ENCODE measurements at regions not wholly inside any gene's neighbourhood (a gene's known extent, or its start where the extent isn't known, plus 50 kb on each side); places are given as distances from the start of the nearest gene placed in this dataset.
"Not testable (repeated sequence)": the region's sequence is repeated elsewhere in the genome, so short reads cannot be mapped to it uniquely, and the experiment has no call there.

DNA sequence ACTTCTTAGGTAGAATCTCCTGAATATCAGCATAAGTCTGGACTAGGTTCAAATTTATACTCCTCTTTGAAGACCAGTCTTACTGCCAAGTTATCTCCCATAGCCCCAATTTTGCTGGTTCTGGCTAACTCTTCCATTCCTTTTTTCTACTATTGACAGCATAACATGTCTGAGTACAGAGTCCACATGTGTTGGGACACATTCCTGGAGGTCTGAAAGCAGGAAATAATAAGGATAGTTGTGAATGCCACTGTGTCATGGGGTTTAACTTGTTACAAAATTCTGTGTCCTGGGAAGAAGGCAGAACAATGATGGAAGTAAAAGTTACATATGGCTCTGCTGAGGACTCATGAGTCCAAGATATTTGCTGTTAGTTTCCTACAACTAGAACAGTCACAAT is 57.4 kb upstream of the ZBTB20 start:
- ATAC-seq: no peak
- no peak for DNase-seq (ENCODE audit: low spot score)
- intact Hi-C loops (cut with DNase I): no loop called here

DNA sequence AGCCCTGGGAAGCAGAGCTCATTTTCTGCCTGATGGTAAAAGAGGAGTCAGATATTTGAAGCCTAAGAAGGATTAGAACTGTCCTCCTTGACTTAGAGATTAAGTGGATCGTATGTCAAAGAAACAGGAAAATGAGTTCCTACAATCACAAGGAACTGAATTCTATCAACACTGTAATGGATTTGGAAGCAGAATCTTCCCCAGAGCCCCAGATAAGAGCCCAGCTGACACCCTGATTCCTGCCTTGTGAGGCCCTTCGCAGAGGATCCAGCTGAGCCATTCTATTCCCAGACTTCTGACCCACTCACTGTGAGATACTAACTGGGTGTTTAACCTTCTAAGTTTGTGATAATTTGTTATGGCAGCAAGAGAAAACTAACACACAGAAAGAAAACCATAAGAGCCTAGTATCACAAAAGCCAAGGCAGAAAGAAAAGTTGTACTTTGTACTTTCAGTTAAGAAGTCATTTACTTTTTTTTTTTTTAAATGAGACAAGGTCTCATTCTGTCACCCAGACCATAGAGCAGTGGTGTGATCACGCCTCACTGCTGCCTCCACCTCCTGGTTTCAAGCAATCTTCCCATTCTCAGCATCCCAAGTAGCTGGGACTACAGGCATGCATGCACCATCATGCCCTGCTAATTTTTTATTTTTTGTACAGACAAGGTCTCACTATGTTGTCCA is 61.1 kb upstream of the ZBTB20 start:
- ATAC-seq (no peak), DNase-seq (ENCODE audit: low spot score) (no peak)
- intact Hi-C loops (cut with DNase I): no loop called here

DNA sequence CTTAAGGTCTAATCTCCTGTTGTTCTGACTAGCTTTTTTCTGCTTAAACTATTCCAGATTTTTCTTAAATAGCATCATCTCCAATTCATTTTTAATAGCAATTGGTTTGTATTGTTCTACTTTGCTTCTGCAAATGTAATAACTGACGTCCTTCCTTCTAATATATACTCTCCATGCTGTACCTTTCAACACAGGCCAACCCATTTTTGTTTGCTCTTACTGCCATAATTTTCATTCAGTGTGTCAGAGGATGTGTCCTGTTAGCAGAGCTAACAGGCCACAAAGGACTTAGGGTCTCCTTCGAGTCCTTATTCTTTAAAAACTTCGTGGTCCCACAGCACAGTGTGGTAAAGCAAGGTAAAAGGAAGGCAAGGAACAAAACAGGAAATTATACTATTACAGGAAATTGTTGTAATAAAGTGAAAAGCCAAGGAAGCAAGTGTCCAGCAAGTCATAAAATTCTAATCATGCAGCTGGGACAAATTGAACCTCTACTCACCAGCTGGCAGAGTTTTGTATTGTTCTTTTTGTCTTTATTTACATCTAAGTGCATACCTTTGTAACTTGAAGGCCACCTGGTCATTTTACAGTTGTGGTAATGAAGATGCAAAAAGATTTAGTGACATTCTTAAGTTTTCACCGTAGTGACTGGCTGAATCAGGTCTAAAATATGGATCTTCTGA is 64.9 kb upstream of the ZBTB20 start:
- DNase-seq (ENCODE audit: low spot score) (no peak), ATAC-seq (no peak)
- intact Hi-C loops (cut with DNase I): no loop called here

DNA sequence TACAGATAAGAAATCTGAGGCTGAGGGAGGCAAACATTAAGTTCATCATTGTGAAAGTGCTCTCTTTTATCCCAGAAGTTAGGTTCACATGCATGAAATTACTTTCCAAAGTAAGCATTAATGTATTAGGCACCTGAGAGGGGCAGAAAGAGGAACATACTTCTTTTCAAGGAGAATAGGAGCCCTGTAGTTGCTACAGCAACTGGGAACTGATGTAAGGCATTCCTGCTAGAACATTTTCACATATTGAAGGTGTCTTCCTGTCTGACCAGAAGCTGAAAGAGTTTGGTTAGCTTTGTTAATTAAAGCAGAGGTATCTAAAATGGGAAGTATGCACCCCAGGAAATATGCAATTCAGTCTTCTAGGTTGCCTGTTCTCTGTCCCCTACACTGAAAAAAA is 65.5 kb upstream of the ZBTB20 start:
- intact Hi-C loops (cut with DNase I): no loop called here
- DNase-seq (ENCODE audit: low spot score) (no peak), ATAC-seq (no peak)

DNA sequence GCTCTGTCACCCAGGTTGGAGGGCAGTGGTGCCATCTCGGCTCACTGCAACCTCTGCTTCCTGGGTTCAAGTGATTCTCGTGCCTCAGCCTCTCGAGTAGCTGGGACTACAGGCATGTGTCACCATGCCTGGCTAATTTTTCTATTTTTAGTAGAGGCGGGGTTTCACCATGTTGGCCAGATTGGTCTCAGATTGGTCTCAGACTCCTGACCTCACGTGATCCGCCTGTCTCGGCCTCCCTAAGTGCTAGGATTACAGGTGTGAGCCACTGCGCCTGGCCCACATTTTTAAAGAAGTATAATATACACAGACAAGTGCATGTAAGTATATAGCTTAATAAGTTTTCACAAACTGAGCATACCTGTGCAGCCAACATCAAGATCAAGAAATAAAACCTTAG is 66.0 kb upstream of the ZBTB20 start:
- intact Hi-C loops (cut with DNase I); ATAC-seq: not testable (repeated sequence)

DNA sequence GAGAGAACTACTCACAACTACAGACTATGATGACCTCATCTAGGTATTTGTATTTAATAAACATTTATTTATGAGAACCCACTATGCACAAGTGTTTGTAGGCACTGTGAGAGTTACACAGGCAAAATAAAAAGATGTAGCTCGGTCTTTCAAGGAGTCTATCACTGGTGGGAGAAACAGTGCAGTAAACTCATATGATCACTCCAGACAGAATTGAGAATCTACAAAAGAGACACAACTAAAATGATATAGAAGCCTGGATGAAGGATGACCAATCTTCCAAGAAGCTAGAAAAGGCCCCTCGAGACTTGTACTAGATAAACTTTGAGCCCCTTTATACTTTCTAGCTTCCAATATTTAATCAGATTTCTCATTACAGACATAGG is 70.2 kb upstream of the ZBTB20 start:
- DNase-seq (ENCODE audit: low spot score): no peak
- no peak for ATAC-seq
- intact Hi-C loops (cut with DNase I): no loop called here

More for the DNA sequence above, 66.0 kb upstream of the ZBTB20 start:
- not testable (repeated sequence) for DNase-seq (ENCODE audit: low spot score)

DNA sequence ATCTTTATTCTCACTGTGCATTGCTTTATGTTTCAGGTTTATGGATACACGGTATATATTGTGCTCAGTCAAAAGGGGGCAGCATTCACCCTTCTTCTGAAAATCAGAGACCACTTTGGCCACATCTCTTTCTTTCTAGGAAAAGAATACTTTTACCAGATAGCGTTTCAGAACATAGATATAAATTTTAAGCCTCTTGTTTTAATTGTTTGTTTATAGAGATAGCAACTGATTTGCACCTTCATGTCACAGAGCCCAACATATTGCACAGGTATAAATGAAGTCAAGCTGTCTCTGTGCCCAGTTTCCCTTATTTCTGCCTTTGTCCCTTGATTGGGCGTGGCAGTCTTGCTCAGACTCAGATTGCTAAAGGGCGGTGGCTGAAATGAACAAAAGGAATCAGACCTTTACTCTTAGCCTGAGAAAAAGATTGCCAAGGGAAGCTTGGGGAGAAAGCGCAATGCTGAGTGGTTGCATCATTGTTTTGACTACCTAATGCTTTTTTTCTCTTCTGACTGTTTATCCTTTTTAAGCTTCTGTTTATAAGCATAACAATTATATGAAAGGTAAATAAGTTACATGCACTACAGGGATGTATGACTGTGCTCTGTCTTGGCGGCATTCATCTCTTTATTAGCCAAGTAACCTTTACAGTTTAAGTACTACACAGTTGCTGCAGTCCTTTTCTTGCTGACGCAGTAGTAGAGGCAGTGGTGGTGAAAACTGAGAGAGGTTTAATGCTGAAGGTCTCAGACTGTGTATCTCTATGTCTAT is 70.8 kb upstream of the ZBTB20 start:
- intact Hi-C loops (cut with DNase I): no loop called here
- ATAC-seq: peak; percentile 62
- no peak for DNase-seq (ENCODE audit: low spot score)

DNA sequence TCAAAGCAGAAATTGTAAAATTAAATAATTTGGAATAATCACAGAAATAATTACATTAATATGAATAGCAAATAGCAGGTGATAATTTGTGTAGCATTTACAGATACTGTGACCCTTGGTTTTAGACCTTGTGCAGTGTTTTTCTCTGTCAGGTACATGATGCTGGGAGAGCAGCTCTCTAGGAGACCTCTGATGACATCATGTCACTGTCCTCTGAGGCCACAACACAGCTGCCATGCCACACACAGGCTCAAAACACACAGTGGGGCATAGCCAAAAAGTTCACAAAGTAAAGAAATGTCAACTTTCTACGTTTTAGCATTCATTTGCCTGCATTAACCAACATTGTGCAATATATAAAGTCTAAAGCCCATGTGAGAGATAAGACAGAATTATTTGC is 71.8 kb upstream of the ZBTB20 start:
- DNase-seq (ENCODE audit: low spot score) (no peak), ATAC-seq (no peak)
- intact Hi-C loops (cut with DNase I): no loop called here

DNA sequence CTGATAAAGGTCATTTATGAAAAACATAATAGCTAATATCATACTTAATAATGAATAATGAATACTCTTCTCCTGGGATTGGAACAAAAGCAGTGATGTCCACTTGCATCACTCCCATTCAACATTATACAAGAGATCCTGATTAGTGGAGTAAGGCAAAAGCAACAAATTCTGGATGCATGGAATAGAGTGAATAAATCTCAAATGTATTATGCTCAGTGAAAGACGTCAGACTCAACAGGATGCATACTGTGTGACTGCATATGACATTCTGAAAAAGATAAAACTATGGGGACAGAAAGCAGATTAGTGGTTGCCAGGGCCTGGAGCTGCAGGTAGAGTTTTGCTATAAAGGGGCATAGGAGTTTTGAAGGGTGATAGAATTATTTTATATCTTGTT is 77.6 kb upstream of the ZBTB20 start:
- no peak for ATAC-seq
- intact Hi-C loops (cut with DNase I): no loop called here
- DNase-seq (ENCODE audit: low spot score): no peak

DNA sequence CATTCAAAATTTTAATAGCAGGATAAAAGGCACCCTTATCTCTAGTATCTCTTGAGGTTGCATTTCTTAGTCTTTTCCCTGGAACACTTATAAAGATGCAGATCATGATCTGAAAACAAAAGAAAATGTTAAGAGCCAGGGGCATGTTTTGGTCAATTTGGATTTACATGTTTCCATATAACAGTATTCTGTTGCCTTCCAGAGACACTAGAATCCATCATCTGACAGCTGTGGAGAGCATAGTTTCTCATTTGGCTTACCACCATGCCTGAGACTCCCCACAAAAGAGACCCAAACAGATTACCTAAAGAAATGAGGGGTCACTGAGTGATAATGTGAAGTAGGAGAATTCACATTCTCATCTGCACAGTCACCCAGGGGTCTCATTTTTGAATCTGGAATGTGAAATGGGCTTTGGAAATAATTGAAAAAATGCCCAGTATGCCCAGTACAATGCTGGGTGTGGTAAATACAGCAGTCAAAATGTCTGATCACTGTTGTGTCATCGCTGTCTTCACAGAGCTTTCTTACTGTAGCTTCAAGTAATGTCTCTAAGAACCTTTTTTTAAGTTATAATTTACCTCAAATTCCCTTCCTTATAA is 79.9 kb upstream of the ZBTB20 start:
- intact Hi-C loops (cut with DNase I): no loop called here
- ATAC-seq (no peak), DNase-seq (ENCODE audit: low spot score) (no peak)

DNA sequence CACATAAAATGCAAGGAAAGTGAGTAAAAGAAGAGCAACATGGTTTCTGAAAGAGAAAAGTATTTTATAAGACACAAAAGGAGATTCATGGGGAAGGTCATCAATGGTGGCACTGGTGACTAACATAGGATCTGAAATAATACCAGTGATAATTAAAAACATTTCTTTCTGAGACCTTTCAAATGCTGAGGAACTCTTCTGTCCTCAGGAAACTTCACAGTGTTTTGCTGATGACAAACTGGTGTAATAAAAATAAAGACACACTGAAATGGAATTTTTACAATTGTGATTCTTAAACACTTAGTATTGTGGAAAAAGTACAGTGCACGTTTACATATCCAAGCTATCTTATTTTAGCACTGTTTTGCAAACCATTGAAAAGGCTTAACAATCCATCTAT is 80.4 kb upstream of the ZBTB20 start:
- no peak for ATAC-seq
- intact Hi-C loops (cut with DNase I): no loop called here
- DNase-seq (ENCODE audit: low spot score): no peak

DNA sequence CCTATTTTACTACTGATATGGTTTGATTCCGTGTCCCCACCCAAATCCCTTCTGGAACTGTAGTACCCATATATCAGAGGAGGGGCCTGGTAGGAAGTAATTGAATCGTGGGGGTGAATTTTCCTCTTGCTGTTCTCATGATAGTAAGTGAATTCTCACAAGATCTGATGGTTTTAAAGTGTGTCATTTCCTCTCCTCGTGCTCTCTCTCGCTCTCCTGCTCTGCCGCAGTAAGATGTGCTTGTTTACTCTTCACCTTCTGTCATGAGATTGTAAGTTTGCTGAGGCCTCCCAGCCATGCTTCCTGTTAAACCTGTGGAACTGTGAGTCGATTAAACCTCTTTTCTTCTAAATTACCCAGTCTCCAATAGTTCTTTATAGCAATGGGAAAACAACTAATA is 81.2 kb upstream of the ZBTB20 start:
- ATAC-seq: no peak
- DNase-seq (ENCODE audit: low spot score): no peak
- intact Hi-C loops (cut with DNase I): no loop called here

DNA sequence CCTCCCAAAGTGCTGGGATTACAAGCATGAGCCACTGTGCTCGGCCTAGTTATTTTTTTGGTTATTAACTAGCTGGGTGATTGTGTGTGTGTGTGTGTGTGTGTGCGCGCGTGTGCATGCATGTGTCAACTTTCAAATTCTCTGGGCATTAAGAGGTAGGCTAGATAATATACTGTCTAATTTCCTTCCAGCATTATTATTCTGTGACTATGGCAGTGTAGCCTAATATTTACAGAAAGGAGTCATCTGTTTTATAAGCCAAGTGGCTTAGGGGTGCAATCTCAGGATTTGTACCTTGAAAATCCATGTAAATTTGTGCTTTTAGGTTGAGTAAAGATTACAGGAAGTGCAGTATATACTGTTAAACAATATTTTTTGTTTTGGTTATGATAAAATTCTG is 85.1 kb upstream of the ZBTB20 start:
- DNase-seq (ENCODE audit: low spot score) (no peak), ATAC-seq (no peak)
- intact Hi-C loops (cut with DNase I): no loop called here

DNA sequence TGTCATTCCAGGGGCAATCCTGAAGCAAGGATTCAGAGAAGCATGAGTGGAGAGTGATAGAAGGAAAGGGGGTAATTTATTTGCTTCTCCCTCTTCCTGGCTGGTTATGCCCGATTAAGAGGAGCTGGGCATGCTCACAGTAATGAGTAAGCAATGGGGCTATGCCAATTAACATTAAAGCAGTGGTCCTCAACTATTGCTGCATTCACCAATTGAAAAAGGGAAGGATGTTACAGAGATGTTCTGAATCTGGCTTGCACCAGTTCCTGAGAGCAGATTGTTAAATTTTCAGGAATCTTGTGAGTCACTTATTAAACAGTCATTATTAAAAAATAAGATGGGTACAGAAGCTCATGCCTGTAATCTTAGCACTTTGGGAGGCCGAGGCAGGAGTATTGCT is 85.9 kb upstream of the ZBTB20 start:
- ATAC-seq (no peak), DNase-seq (ENCODE audit: low spot score) (no peak)
- intact Hi-C loops (cut with DNase I): no loop called here

DNA sequence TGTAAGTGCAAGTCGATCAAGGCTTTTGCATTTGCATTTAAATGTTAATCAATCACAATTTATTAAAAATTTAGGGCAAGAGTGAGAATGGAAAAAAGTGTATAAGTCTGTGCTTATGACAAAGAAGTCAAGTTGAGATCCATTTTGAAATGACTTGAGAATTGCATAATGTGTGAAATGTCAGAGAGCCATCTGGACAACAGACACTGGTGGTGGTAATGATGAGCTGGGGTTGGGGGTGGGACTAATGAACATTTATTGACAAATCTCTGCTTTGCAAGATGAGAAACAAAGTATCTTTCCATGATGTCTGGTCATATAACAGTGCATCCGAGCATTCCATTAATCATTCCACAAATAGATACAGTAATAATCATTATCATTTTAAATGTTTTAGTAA is 89.4 kb upstream of the ZBTB20 start:
- ATAC-seq: no peak
- intact Hi-C loops (cut with DNase I): no loop called here
- no peak for DNase-seq (ENCODE audit: low spot score)

DNA sequence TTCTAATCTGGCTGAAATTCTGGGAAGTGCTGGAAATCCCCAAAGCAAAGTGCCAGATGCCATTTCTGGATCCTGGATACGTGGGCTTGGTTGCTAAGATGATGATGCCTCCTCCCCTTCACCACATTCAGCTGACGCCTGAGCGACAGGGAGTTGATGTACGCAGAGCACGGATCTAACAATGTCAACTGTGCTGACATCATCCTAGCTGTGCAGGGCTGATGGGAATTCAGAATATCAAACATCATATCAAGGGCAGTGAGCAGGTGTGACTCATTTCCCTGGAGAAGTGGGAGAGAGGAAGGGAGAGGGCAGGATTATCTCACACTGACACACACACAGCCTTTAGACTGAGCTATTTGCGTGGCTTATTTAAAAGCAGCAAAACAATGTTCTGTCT is 92.6 kb upstream of the ZBTB20 start:
- DNase-seq (ENCODE audit: low spot score): peak; percentile 61
- intact Hi-C loops (cut with DNase I): no loop called here
- peak; percentile 93 for ATAC-seq

DNA sequence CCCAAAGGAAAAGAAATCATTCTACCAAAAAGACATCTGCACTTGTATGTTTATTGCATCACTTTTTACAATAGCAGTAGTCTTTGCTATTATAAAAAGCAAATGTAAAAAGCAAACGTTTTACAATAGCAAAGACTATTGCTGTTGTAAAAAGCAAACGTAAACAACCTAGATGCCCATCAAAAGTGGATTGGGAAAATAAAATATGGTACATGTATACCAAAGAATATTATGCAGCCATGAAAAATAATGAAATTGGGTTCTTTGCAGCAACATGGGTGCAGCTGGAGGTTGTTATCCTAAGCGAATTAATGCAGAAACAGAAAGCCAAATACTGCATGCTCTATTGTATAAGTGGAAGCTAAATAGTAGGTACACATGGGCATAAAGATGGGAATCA is 97.3 kb upstream of the ZBTB20 start:
- intact Hi-C loops (cut with DNase I): no loop called here
- ATAC-seq (no peak), DNase-seq (ENCODE audit: low spot score) (no peak)

DNA sequence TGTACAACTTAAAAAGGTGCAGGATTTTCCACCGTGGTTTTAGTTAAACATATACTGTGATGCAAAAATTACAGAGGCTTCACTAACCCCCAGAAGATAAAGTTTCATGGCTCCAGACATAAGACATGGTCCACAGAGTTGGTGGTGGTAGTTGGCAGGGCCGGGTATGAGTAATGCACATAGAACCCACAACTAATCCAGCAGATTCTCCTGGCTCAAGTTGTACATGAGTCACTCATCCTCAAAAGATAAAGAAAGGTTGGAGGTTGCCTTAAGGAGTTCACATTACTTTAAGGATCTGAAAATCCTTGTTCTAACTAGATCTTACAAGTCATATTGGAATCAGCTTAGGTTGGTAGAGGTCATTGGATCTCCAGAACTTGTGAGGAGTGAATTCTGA is 98.3 kb upstream of the ZBTB20 start:
- intact Hi-C loops (cut with DNase I): no loop called here
- DNase-seq (ENCODE audit: low spot score): no peak
- peak; percentile 28 for ATAC-seq

DNA sequence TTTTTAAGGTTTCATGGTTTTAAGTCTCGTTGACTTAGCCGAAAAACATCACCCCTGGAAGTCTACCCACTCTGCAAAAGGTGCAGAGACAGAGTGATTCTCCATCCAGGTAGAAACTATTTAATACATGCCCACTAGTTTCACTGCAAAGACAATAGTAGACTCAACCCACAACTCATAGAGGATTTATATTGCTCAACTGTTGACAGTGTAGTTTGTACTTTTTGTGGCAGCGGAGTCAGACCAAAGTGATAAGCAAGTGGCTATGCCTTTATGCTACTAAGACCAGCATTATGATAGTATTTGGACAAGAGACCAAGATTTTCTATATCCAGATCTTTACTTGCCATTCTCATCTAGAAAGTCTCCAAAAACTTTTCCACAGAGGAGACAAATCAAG is 98.8 kb upstream of the ZBTB20 start:
- no peak for DNase-seq (ENCODE audit: low spot score)
- ATAC-seq: no peak

DNA sequence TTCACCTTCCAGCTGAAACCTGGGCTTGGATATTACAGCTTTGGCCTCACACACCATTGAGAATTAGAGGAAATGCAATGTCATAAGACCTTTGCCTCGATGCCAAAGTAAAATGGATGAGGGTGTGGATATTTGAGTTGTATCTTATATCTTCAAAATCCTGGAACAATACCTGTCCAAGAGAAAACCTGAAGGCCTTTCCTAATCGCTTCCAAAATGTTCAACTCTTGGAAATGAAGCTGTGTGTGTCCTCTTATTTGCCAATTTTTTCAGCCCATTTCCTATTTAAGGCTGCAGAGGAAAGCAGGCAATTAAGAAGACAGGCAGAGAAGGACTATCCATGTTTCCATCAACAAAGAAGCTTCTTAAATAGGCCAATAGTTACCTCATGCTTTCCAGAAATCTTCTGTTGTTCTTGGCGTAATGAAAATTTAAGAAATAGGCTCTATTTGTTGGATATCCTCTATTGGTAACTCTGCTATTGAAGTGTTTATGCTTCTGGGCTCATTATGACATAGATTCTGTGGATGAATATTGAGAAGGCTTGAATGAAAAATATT is 99.5 kb upstream of the ZBTB20 start:
- ATAC-seq (peak; percentile 87), DNase-seq (ENCODE audit: low spot score) (no peak)
- intact Hi-C loops (cut with DNase I): no loop called here

More for the DNA sequence above, 98.8 kb upstream of the ZBTB20 start:
- intact Hi-C loops (cut with DNase I): no loop called here

Measured in sciatic nerve (tissue), 2 donors.